Stomach (tissue), 4 donors: ENCODE measurements at regions not wholly inside any gene's neighbourhood (a gene's known extent, or its start where the extent isn't known, plus 50 kb on each side); places are given as distances from the start of the nearest gene placed in this dataset.

ENCODE experiments used
- CTCF ChIP-seq, 7 experiments: fragments of 450-650 bp in 4 of 7; fragments of 200-600 bp in 3 of 7; sonication (generic) in 3 of 7; IDR thresholded peaks; one replicate each; pipeline ENCODE4 v1.5.1; 2016 to 2019; ENCODE audit warnings: antibody characterized with exemption in 7 of 7, control low read depth in 2 of 7, mild to moderate bottlenecking in 1 of 7
- POLR2A ChIP-seq, 4 donors: fragments of 450-650 bp; IDR thresholded peaks; one replicate each; pipeline ENCODE4 v1.6.1; 2016; ENCODE audit warnings: antibody characterized with exemption in 4 of 4, control low read depth in 2 of 4, mild to moderate bottlenecking in 1 of 4, moderate library complexity in 1 of 4

- no peak for TF ChIP-seq CTCF (IDR thresholded peaks at IDR 0.05)
- no peak for TF ChIP-seq POLR2A (IDR thresholded peaks at IDR 0.05)
These were observed 205.8 kb upstream of the HDAC9 start for GRCh38 chr7:18289788-18290187.
